HG02623 (cell line): ENCODE measurements at regions not wholly inside any gene's neighbourhood (a gene's known extent, or its start where the extent isn't known, plus 50 kb on each side); places are given as distances from the start of the nearest gene placed in this dataset.
"Not testable (repeated sequence)": the region's sequence is repeated elsewhere in the genome, so short reads cannot be mapped to it uniquely, and the experiment has no call there.

Experiments used
- ATAC-seq: cut with Tn5 transposase; IDR thresholded peaks from one replicate; pipeline ENCODE4 v1.9.1; 2021; ENCODE audit warnings: moderate library complexity; ENCODE audit not compliant: unreplicated experiment

DNA sequence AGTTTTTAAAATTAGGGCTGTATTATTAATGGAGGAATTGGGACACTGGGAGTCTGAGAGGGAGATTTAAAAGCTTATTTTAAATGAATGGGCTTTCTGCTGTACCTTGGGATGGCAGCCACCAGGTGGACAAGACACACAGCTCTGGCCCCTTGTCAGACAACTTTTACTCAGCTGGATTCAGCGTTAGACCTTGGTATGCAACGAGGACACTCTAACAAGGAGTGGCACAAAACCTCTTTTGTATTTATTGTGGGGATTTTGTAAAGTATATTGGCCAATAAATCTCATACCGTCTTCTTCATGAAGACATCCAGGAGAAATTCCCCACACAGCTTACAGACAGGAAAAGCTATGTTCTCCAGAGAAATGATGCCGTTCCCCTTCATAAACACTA is 105.7 kb downstream of the LCA5 start:
- ATAC-seq = no peak

- ATAC-seq = no peak
Measured at GRCh38 chr6:79430913-79431536, 106.2 kb downstream of the LCA5 start.

GRCh38 chr6:79427721-79428120 is 109.5 kb downstream of the LCA5 start:
- no peak for ATAC-seq

DNA sequence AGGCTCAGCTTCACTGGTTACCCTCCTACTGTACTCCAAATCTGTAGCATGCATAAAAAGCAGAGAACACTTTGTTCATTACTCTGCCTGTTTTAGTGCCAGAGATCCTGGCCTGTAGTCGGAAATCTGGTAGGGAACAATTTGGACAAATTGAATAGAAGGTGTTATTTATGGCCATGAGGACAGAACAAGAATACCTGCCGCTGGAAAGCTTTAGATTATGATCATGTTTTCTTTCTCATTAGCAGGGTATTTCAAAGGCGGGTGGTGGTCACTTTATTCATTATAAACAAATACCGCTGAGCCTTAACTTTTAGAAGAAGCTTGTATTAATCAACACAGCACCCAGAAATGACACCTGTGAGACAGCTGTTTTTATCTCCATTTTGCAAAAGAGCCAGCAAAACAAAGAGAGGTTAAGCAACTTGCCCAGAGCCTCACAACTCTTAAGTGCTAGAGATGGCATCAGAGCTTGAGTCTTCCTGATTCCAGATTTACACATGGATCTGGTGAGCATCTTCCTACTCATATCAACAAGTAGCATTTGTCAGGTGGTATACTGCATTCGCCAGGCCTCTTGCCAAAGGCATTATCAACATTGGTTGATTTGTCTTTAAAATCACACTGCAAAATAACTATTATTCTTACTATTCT is 110.5 kb downstream of the LCA5 start:
- ATAC-seq = no peak

DNA sequence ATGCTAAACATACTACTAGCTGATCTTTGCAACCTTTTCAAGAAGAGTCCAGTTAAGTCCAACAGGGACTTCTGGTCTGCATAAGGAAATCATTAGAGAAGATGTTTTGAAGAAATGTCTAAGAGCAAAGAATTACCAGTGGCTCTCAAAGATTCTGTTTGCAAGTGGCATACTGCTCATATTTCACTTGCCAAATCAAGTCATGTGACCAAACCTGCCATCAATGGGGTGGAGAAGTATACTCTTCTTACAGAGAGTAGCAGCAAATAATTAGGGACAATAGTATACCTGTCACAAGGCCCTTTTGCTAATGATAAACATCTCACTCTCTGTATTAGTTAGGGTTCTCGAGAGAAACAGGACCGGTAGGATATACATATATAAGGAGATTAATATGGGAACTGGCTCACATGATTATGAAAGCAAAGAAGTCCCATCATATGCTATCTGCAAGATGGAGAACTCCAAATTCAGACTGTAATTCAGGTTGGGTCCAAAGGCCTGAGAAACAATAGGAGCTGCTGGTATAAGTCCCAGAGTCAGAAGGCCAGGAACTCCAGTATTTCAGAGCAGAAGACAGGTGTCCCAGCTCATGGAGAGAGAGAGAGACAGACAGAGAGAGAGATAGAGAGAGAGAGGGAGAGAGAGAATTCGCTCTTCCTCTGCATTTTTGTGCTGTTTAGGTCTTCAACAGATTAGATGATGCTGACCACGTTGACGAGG is 111.5 kb downstream of the LCA5 start:
- ATAC-seq = no peak

DNA sequence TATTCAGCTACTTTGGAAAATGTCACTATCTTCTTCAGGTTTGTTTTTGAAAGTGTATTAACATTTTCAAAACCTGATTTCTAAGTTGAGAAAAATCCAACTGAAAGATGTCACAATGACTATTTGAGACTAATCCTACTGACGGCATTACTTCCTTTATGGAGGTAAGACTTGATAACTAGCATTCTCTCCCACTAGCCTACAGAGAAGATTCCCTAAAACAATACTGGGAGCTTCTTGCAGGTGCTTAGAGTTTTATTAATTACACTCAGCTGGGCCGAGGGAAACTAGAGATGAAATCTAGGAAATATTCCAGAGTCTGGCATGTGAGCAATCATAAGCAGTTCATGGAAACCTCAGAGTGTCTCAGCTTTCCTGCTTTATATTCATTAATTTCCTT is 114.0 kb downstream of the LCA5 start:
- ATAC-seq = no peak

DNA sequence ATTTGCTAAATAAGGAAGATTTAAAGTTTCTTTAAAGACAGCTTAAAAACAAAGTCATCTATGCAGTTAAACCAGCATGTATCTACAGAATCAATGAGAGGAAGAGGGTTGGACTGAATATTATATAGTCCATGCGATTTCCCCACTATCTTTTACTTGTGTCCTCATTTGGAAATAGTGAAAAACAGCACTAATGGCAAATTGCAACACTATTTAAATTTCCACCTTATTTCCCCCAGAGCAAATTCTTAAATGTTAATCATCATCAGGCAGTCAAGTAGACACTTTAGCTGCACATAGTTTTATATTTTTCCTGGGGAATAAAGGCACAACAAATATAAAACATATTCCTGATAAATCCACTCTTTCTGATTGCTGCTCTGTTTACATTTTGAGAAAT is 114.6 kb downstream of the LCA5 start:
- ATAC-seq = no peak

DNA sequence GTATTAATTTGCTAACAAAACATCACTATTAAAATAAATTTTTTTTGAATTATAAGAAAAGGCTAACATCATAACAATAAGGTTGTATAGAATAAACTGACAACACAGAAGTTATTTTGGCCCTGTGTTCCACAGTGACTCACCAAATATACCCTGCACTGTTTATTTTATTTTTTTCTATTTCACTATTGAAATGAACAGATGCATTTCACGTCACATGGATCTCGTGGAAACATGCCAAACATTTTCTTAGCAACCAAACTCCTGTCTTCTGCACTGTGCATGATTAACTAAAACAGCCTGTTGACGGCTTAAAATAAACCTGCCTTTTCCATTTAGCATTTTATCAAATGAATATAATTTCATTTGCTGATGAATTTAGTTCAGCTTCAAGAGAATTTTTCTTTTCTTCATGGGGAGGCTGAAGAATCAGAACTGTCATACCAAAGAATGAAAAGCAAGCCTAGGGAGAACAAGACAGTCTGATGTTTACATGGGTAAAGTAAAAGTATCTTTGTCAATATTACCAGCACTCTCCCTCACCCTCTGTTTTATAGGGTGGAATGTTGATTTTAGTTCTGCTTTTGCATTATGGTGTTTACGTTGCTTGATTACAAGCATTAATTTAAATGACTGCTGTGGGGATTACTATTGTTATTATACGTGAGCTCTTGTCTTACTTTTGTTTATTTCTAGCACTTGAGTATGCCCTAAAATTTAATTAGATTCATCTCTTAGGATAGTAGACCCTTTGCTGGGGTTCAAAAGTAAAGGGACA is 115.3 kb downstream of the LCA5 start:
- ATAC-seq = peak; percentile 66

DNA sequence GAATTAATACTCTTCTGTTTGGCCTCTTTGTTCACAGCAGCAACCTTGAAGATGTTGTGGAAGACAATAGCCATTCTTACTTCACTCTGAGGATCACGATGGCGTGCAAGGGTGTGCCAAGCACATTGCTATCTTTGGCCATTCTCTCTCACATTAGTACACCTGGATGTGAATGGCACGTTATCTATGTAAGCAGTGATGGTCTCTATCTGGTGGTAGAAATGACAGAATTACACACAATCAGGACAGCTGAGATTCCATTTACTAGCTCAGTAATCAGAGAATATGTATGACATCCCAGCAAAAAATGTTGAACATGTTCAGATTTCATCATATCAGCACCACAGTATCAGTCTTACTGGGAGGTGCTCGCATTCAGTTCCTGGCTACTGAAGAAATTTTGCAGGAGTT is 116.2 kb downstream of the LCA5 start:
- ATAC-seq = no peak

- no peak for ATAC-seq
Measured at GRCh38 chr6:79420054-79420453, 117.2 kb downstream of the LCA5 start.

DNA sequence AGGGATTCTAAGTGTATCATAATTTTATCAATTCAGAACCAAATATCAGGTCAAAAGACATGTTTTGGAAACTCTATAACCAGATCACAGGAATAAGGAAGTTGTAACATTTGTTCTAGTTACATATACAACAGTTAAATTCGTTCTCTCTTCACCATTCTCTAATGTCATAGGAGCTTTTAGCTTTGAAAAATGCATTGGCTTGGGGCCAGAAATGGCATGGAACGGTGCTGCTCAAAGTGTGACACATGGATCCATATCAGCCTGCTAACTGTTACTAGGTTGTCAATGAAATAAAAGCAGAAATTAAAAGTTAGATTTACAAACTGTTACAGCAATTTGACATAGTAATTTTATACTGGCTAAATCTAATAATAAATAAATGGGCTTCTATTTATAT is 120.3 kb downstream of the LCA5 start:
- no peak for ATAC-seq

GRCh38 chr6:79413562-79414002 is 123.6 kb downstream of the LCA5 start:
- ATAC-seq = no peak

DNA sequence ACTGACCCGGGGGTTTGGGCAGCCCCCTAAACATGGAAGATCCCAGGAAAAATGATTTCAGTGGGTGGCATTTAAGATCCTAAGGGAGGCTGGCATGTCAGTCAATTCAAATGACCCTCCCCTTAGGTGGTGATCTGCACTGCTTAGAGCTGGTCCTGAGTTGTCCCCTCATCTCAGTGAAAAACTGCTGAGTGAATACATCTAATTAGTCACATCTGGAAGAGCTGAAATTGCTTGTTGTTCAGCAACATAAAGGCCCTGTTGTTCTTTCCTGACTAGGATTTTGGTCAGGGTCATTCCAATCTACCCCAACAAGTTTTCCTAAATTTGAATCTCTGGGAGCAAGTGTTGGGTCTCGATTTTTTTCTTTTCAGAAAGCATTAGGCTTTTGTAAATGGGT is 126.4 kb downstream of the LCA5 start:
- ATAC-seq = no peak

GRCh38 chr6:79408256-79408974 is 128.8 kb downstream of the LCA5 start:
- no peak for ATAC-seq

GRCh38 chr6:79404677-79405076 is 132.6 kb downstream of the LCA5 start:
- ATAC-seq = no peak

- no peak for ATAC-seq
Measured at GRCh38 chr6:79404261-79404660, 133.0 kb downstream of the LCA5 start.

GRCh38 chr6:79403563-79403962 is 133.7 kb downstream of the LCA5 start:
- ATAC-seq = no peak

- ATAC-seq = no peak
Measured at GRCh38 chr6:79403086-79403485, 134.1 kb downstream of the LCA5 start.

DNA sequence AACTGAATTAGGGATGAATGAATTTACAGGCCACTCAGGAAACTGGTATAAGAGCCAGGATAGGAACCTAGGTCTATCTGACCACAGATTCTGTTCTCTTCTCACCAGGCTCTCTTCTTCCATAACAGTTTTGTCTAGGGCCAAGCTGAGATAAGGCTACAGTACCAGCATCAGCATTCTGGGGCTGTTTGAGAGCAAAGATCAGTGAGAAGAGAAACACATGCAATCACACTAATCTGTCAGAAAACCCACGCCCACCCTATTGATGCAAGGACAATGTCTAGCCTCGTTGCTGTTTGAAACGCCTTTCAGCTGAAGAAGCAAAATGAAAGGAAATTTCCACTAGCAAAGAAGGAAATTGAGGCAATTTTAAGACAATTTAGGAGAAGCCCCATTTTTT is 137.7 kb downstream of the LCA5 start:
- no peak for ATAC-seq

GRCh38 chr6:79398617-79399016 is 138.6 kb downstream of the LCA5 start:
- not testable (repeated sequence) for ATAC-seq

DNA sequence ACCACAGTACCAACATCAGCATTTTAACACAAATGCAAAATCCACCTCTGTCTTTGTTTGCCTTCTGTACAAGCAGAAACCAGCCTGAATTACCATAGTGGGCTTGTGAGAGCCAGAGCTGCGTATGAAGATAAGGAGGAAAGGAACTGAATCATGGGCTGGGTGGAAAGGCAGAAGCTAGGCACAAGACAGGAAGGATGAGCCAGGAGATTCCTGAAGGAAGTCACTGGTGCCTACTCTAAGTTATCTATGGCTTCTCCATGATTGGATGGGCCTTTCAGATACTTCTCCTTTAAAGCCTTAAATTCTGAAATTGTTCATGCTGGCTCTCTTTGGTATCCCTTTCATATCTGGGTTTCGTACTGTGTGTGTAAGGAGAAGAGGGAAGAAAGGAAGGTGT is 140.6 kb downstream of the LCA5 start:
- no peak for ATAC-seq
